Breast epithelium (tissue), 3 donors: ENCODE measurements at regions not wholly inside any gene's neighbourhood (a gene's known extent, or its start where the extent isn't known, plus 50 kb on each side); places are given as distances from the start of the nearest gene placed in this dataset.

Source experiments
- POLR2A ChIP-seq: fragments of 450-650 bp; IDR thresholded peaks from one replicate; pipeline ENCODE4 v1.6.1; 2016; ENCODE audit warnings: antibody characterized with exemption, mild to moderate bottlenecking, moderate library complexity
- TF ChIP-seq, protein P1 (sequence below), 3 donors: fragments of 450-650 bp; IDR thresholded peaks; one replicate each; pipeline ENCODE4 v1.5.1; 2016 to 2017; ENCODE audit warnings: antibody characterized with exemption in 3 of 3, mild to moderate bottlenecking in 3 of 3, moderate library complexity in 3 of 3

DNA sequence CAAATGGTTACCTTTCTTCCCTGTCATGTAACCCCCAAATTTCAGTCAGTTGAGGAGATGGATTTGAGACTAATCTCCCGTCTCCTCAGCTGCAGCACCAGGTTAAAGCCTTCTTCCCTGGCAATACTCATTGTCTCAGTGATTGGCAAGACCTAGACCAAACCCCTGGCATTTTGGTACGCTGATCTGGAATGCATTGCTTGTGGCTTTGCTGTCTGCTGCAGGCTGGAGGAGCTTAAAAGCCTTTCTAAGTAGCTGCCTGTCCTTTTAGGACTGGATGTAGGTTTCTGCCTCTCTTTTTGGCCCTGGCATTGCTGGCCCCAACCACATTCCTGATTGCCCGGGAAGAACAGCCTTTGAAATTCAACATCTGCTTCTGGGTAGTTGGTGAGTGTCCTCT is 729.6 kb upstream of the GJE1 start:
- TF ChIP-seq, protein P1, sequence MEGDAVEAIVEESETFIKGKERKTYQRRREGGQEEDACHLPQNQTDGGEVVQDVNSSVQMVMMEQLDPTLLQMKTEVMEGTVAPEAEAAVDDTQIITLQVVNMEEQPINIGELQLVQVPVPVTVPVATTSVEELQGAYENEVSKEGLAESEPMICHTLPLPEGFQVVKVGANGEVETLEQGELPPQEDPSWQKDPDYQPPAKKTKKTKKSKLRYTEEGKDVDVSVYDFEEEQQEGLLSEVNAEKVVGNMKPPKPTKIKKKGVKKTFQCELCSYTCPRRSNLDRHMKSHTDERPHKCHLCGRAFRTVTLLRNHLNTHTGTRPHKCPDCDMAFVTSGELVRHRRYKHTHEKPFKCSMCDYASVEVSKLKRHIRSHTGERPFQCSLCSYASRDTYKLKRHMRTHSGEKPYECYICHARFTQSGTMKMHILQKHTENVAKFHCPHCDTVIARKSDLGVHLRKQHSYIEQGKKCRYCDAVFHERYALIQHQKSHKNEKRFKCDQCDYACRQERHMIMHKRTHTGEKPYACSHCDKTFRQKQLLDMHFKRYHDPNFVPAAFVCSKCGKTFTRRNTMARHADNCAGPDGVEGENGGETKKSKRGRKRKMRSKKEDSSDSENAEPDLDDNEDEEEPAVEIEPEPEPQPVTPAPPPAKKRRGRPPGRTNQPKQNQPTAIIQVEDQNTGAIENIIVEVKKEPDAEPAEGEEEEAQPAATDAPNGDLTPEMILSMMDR (IDR thresholded peaks at IDR 0.05), result no peak
- TF ChIP-seq POLR2A, result no peak
